ENCODE measurements at regions not wholly inside any gene's neighbourhood (a gene's known extent, or its start where the extent isn't known, plus 50 kb on each side); places are given as distances from the start of the nearest gene placed in this dataset.

- Histone ChIP-seq H3K27me3 (replicated peaks) (no peaks in the 10 kb centered on the region), H3K36me3 (replicated peaks) (no peaks in the 10 kb centered on the region), H3K27ac (no peak overlapping the region), H3K4me3 (ENCODE audit: low read depth, low read length) (no peak overlapping the region)
- TF ChIP-seq CTCF (IDR thresholded peaks at IDR 0.05; ENCODE audit: low read depth, low read length, missing control alignments), result no peak
- DNase-seq, result no peak
- in situ Hi-C loops (cut with HindIII; ENCODE audit: low pct_ligation_motif_present, low sequenced_read_pairs), result no loop called here
These were observed 117.3 kb downstream of the UCHL5 start for GRCh38 chr1:192941722-192942411.

- Histone ChIP-seq H3K4me3 (ENCODE audit: low read depth, low read length) (no peak overlapping the region), H3K27ac (no peak overlapping the region), H3K27me3 (replicated peaks) (no peaks in the 10 kb centered on the region), H3K36me3 (replicated peaks) (no peaks in the 10 kb centered on the region)
- in situ Hi-C loops (cut with HindIII; ENCODE audit: low pct_ligation_motif_present, low sequenced_read_pairs), result no loop called here
- DNase-seq, result no peak
- TF ChIP-seq CTCF (IDR thresholded peaks at IDR 0.05; ENCODE audit: low read depth, low read length, missing control alignments), result no peak
These were observed 116.1 kb downstream of the UCHL5 start for GRCh38 chr1:192943108-192943507.

GRCh38 chr1:192943522-192943921 lies 115.6 kb downstream of the UCHL5 start:
- Histone ChIP-seq H3K27ac (no peak overlapping the region), H3K27me3 (replicated peaks) (no peaks in the 10 kb centered on the region), H3K36me3 (replicated peaks) (no peaks in the 10 kb centered on the region), H3K4me3 (ENCODE audit: low read depth, low read length) (no peak overlapping the region)
- in situ Hi-C loops (cut with HindIII; ENCODE audit: low pct_ligation_motif_present, low sequenced_read_pairs), result no loop called here
- no peak for TF ChIP-seq CTCF (IDR thresholded peaks at IDR 0.05; ENCODE audit: low read depth, low read length, missing control alignments)
- DNase-seq, result no peak

DNA sequence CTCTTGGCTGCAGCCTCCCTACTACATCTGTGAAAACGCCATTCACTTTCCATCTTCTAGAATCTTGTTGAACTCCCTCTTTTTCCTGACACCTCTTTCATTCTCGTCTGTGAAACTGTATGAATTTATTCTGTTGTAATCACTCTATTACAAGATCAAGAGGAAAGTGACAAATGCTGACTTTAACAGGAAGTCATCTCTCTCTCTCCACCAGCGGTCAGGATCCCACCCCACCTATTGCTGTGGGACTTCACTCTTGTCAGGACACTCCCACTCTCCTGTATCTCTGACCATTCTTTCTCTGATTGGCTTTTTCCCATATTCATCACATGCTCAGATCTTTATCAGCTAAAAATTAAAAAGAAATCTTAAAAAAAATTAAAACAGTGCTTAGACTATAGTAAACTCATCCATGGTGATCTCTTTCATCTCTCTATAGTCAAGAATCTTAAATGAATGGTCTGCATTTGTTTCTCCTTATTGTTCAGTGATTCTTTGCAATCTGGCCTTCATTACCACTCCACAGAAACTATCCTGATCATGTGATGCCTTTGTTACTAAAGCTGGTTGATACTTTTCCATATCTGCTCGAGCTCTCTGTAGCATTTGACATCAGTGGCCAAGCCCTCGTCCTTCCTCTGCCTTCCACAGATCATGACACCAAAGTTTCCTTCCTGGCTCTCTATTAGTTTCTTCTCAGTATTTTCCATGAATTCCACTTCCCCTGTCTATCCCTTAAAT lies 113.6 kb downstream of the UCHL5 start:
- no peak for DNase-seq
- no peaks in the 10 kb centered on the region for H3K27me3 ChIP-seq (replicated peaks)
- H3K4me3 ChIP-seq (ENCODE audit: low read depth, low read length), result no peak overlapping the region
- no peak overlapping the region for H3K27ac ChIP-seq
- no peaks in the 10 kb centered on the region for H3K36me3 ChIP-seq (replicated peaks)
- no peak for TF ChIP-seq CTCF (IDR thresholded peaks at IDR 0.05; ENCODE audit: low read depth, low read length, missing control alignments)
- in situ Hi-C loops (cut with HindIII; ENCODE audit: low pct_ligation_motif_present, low sequenced_read_pairs), result no loop called here

- in situ Hi-C loops (cut with HindIII; ENCODE audit: low pct_ligation_motif_present, low sequenced_read_pairs), result no loop called here
- DNase-seq, result no peak
- Histone ChIP-seq H3K27ac (no peak overlapping the region), H3K4me3 (ENCODE audit: low read depth, low read length) (no peak overlapping the region), H3K27me3 (replicated peaks) (no peaks in the 10 kb centered on the region), H3K36me3 (replicated peaks) (no peaks in the 10 kb centered on the region)
- no peak for TF ChIP-seq CTCF (IDR thresholded peaks at IDR 0.05; ENCODE audit: low read depth, low read length, missing control alignments)
These were observed 109.4 kb downstream of the UCHL5 start for GRCh38 chr1:192949783-192950182.
